GM21423 (cell line): ENCODE measurements at regions not wholly inside any gene's neighbourhood (a gene's known extent, or its start where the extent isn't known, plus 50 kb on each side); places are given as distances from the start of the nearest gene placed in this dataset.
"Not testable (repeated sequence)": the region's sequence is repeated elsewhere in the genome, so short reads cannot be mapped to it uniquely, and the experiment has no call there.

Source experiments
- ATAC-seq: cut with Tn5 transposase; IDR thresholded peaks from one replicate; pipeline ENCODE4 v1.9.1; 2021; ENCODE audit warnings: mild to moderate bottlenecking, moderate library complexity; ENCODE audit not compliant: unreplicated experiment

- no peak for ATAC-seq
Measured at GRCh38 chr5:71817891-71818290, 98.8 kb downstream of the CARTPT start.

GRCh38 chr5:71821029-71821428 lies 102.0 kb downstream of the CARTPT start:
- ATAC-seq: no peak

- not testable (repeated sequence) for ATAC-seq
Measured at GRCh38 chr5:71822065-71822464, 103.0 kb downstream of the CARTPT start.

GRCh38 chr5:71825992-71826391 lies 106.9 kb downstream of the CARTPT start:
- no peak for ATAC-seq

DNA sequence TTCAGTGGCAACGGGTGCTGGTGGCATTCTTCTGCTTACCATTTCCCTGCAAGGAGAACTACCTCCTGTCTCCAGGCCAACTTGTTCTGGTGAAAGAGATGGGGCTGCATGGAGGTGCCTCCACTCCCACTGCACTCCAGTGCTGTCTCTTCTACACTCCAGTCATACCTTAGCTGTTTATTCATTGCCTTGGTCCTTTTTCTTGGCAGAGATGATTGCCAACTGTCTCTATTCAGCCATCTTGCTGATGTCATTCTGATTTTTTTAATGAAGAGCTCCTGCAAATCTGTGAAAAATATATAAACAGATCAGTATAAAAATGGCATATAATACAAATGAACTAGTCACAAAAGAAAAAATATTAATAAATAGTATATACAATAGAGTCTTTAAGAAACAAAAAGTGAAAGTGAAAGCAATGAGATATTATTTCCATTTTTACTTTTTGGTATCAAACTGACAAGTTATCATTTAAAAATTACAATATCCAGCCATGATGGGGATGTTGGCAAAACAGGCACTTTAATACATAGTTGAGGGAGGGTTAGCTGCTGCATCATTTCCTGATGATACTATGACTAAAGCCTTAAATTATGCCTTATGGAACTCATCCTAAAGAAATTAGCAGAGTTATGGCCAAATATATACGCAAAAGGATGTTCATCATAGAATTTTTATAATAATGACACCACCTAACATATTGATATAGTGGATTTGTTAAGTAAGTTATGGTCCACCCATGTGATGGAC lies 109.4 kb downstream of the CARTPT start:
- no peak for ATAC-seq

DNA sequence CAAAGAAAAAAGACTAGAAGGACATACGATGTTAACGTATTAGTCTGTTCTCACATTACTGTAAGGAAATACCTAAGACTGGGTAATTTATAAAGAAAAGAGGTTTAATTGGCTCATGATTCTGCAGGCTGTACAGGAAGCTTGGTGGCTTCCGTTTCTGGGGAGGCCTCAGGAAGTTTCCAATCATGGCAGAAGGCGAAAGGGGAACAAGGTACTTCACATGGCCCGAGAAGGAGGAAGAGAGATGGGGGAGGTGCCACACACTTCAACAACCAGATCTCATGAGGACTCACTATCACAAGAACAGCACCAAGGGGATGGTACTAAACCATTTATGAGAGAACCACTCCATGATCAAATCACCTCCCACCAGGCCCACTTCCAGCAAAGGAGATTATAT lies 110.1 kb downstream of the CARTPT start:
- no peak for ATAC-seq

DNA sequence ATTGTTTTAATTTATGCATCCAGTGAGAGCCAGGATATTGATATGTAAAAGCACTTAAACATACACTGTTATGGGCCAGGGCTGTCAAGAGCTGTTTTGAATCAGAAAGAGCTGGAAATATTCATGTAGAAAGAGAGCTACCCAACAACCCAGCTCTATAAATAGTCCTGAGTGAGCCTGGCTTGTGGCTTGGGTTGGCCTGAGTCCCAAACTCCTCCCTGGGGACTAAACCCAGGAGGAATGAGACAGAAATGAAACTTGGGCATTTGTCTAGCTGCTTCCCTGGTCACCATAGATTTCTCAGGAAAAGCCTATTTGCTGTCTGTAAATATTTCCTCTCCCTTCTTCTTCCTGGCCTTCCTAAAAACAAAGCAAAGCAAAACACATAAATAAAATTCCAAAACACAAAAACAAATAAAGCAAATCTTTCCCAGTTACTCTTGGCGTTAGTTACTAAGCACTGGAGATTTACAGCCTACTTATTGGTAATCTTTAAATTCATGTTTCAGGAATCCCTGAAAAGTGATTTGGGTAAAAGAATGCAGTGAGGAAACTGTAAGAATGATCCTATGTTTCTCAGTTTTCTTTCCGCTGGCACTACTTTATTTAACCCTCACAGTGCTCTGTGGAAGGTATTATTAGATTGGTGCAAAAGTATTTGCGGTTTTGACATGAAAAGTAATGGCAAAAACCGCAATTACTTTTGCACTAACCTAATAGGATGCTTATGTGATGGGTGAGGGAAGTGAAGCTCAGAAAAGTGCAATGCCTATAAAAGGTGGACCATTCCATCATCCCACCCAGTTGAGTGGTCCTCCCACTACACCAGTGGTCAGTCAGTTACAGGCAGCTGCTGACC lies 111.8 kb downstream of the CARTPT start:
- ATAC-seq: no peak

DNA sequence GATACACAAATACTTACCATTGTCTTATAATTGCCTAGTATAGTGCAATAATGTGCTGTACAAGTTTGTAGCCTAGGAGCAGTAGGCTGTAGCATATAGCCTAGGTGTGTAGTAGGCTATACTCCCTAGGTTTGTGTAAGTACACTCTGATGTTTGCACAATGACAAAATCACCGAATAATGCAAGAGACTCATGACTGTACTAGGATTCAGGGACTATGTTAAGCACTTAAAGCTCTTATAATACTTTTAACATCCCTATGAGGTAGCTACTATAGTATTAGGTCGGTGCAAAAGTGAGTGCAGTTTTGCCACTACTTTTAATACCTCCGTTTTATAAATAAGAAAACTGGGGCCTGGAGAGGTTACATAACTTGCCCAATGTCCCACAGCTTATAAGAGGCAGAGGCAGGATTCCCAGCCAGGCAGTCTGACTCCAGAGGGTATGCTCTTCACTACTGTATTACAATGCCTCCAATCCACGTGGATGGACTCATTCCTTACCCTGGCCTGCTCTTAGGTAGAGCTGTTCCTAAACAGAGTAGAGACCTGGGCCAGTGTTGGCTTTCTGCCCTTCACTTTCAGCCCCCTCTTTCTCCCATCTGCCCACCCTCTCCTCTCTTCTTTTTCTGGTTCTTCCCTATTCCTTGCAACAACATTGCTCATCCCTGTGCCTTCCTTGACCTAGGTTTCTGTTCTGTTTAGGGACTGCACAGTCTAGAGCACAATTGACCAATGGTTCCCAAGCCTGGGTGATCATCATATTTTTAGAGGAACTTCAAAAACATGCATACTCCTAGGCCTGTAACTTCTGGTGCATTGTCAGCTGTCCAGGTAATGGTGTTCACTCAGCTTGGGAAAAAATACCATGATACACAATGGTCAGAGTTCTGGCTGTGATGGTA lies 114.0 kb downstream of the CARTPT start:
- no peak for ATAC-seq

DNA sequence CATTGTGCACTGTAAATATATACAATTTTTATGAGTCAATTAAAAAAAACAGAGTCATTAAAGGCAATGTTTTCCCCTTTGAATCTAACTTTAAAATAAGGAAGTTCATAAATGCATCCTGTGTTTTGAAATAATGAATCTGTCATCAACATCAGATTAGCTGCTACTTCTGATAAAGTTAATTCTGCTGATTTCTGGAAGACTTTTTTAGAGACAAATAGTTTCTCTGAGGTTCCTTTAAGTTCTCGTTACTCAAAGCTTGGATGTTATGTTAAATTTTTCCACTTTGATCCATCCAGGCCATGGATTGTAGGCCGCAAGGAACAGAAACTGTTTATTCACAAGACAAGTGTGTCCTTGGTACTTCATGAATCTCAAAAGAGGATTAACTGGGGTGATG lies 115.5 kb downstream of the CARTPT start:
- no peak for ATAC-seq

GRCh38 chr5:71836084-71836483 lies 117.0 kb downstream of the CARTPT start:
- no peak for ATAC-seq

GRCh38 chr5:71836559-71837112 lies 117.6 kb downstream of the CARTPT start:
- ATAC-seq: no peak

DNA sequence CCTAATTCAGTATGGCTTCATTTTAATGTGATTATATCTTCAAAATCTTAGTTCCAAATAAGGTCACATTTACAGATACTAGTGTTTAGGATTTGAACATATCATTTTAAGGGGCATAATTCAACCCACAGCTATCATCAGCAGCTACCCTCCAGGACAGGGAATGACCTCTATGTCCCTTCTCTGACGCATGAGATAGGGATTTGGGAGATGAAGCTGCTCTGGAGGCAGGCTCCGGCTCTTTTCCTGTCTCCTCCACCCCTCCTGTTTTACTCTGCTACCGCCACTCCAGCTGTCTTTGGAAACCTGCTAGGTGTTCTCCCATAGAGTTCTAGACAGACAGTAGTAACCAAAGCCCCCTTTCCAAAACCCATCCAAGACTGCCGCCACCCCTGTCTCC lies 119.2 kb downstream of the CARTPT start:
- ATAC-seq: no peak

- ATAC-seq: no peak
Measured at GRCh38 chr5:71839096-71839884, 120.2 kb downstream of the CARTPT start.

GRCh38 chr5:71841107-71841506 lies 122.0 kb downstream of the CARTPT start:
- ATAC-seq: no peak

GRCh38 chr5:71843111-71843510 lies 124.0 kb downstream of the CARTPT start:
- no peak for ATAC-seq

DNA sequence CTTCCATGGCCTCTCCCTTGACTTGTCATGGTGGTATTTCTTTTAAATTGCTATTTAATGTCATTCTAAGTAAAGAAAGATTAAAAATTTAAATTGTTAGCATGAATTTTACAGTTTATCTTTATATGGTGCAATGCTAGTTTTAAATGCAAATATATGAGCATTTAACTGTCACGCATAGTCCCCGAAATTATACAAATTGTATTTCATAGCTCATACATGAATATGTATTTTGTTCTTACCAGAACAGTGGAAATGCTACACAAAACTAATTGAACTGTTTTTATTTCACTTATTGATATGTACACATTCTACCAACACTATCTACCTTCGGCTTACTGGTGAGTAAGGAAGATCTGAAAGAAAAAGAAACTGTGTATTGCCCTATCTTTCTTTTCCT lies 125.8 kb downstream of the CARTPT start:
- ATAC-seq: no peak

DNA sequence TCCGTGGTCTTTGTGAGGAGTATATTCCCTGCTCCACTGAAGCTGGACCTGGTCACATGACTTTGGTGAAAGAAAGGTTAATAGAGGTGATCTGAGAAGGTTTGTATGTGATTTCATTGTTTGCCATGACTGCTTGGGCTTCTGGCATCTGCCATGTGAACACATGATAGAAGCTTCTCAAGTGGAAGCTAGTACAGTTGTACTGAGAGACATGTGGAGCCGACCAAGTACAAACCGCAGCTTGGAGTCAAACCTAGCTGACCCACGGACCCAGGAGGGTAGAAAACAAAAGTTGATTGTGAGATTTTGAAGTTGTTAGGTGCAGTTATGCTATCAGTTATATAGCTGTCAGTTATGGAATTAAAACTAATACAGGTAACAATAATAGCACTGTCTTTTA lies 140.4 kb downstream of the CARTPT start:
- ATAC-seq: no peak

DNA sequence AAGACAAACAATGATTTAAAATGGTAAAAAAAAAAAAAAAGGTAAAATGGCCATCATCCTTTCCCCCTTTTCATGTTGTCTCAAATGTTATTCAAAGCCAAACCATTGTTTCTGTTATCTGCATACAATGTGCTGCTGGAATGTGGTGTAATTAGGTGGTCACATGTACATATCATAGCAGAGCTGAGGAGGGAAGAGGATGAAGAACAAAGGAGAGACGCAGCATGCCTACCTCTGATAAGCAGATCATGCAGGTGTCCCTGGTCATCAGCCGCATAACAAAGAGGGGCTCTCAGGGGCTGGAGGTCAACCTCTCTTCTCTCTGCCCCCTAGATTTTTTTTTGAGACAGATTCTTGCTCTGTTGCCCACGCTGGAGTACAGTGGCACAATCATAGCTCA lies 141.0 kb downstream of the CARTPT start:
- no peak for ATAC-seq

GRCh38 chr5:71861682-71862081 lies 142.6 kb downstream of the CARTPT start:
- ATAC-seq: no peak

DNA sequence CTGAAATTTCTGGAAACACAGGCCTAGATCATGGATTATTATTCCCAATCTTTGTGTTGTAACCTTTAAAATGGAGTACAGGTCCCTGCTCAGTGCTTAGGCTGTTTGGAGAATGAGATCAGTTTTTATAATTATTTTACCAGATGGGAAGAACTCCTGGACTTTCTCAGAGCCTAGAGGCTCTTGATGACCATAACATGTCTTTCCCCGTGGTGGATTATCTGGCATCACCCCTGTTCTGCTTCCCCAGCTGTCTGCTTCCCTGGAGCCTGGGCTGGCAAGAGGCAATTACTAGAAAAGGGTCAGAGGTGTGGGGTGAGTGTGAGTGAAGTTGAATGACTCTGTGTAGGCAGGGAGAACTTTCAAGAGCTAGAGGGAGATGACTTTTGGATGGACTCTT lies 143.0 kb downstream of the CARTPT start:
- ATAC-seq: no peak
